ENCODE measurements at regions not wholly inside any gene's neighbourhood (a gene's known extent, or its start where the extent isn't known, plus 50 kb on each side); places are given as distances from the start of the nearest gene placed in this dataset.

DNA sequence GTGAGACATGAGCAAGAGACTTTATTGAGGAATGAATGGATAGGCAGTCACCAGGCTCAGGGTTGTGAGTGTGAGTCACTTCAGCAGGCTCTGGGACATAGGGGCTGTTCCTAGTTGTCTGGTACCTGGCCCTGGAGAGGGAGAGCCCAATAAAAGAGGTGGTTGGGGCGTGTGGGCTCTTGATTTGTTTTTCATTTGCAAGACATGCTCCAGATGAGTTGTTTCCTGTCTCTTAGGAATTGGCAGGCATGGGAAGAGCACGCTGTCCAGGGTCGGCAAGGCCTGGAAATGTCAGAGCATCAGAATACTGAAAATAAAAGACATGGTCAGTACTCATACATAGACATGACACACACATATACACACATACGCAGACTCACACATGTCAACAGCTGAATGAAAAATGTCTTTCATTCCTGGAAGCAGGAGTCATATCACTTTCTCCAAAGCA lies 166.3 kb upstream of the SULF2 start:
- Histone ChIP-seq H3K36me3 (no peaks in the 10 kb centered on the region), H3K4me3 (no peak overlapping the region), H3K4me1 (no peaks in the 10 kb centered on the region), H3K27ac (no peak overlapping the region), H3K9me3 (no peaks in the 10 kb centered on the region), H3K27me3 (no peaks in the 10 kb centered on the region)
- no peak for TF ChIP-seq CTCF (IDR thresholded peaks at IDR 0.05)
- TF ChIP-seq POLR2A (IDR thresholded peaks at IDR 0.05): no peak
- peak in 1 of 4 donors; percentile 42 for ATAC-seq
- DNase-seq: no peak
- intact Hi-C loops (cut with DNase I): no loop called here
- WGBS (ENCODE audit: insufficient coverage, low coverage, low lambda C conversion rate, missing lambda C conversion rate): 49% methylated on average over 4 of the region's 4 CpGs

DNA sequence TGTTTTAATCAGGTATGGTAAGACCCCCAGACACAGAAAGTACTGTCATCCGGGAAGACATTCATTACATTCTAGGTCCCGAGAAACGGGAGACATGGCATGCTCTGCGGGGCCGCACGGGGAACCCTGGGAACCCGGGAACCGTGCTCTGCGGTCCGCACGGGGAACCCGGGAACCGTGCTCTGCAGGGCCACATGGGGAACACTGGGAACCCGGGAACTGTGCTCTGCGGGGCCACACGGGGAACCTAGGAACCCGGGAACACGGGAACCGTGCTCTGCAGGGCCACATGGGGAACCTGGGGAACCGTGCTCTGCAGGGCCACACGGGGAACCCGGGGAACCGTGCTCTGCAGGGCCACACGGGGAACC lies 165.6 kb upstream of the SULF2 start:
- ATAC-seq: no peak
- intact Hi-C loops (cut with DNase I): no loop called here
- no peak overlapping the region for H3K27ac ChIP-seq
- no CpG with 5 or more reads among the region's 24 CpGs for WGBS (ENCODE audit: insufficient coverage, low coverage, low lambda C conversion rate, missing lambda C conversion rate)
- H3K36me3 ChIP-seq: no peaks in the 10 kb centered on the region
- TF ChIP-seq POLR2A (IDR thresholded peaks at IDR 0.05) (no peak), CTCF (IDR thresholded peaks at IDR 0.05) (no peak)
- H3K4me3 ChIP-seq: no peak overlapping the region
- H3K27me3 ChIP-seq: no peaks in the 10 kb centered on the region
- H3K4me1 ChIP-seq: no peaks in the 10 kb centered on the region
- DNase-seq: no peak
- no peaks in the 10 kb centered on the region for H3K9me3 ChIP-seq

DNA sequence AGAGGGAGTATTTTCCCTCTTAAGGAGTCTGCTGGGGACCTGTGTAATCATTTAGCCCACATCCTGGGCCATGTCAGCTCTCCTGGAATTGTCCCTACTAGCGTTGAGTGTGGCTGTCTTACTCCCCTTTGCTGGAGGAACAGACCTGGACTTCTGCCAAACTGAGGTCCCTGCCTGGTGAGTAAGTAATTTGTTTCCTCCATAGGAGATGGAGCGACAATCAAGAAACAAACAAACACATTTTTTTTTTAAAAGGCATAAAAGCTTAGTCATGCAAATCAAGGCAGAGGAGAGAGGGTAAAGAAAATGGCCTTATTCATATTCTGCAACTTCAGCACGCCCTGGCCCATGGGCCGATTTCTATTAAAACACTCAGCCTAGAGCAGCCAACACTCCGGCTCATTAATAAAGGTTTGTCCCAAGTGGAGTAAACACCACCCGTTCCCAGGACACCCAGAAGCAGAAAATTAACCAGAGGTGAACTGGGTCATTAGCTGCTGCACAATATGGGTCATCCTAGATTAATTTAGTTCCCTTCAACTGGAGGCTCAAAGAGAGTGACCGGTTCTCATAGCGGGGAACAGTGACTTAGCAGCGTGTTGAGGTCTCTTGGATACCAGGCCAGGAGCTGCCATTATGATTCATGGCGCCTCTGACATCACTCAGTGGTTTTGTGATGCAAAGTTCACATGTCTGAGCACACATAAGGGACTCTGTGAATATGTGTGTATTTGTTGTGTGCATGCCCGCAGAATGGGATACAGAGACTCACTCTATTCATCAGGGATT lies 165.0 kb upstream of the SULF2 start:
- TF ChIP-seq CTCF (IDR thresholded peaks at IDR 0.05): no peak
- no peak for TF ChIP-seq POLR2A (IDR thresholded peaks at IDR 0.05)
- 67% methylated on average over 9 of the region's 11 CpGs for WGBS (ENCODE audit: insufficient coverage, low coverage, low lambda C conversion rate, missing lambda C conversion rate)
- no peak for DNase-seq
- intact Hi-C loops (cut with DNase I): no loop called here
- Histone ChIP-seq H3K4me1 (no peaks in the 10 kb centered on the region), H3K9me3 (no peaks in the 10 kb centered on the region), H3K27me3 (no peaks in the 10 kb centered on the region), H3K27ac (no peak overlapping the region), H3K36me3 (no peaks in the 10 kb centered on the region), H3K4me3 (no peak overlapping the region)
- ATAC-seq: peak; percentile 36 to 72 (median 50)

DNA sequence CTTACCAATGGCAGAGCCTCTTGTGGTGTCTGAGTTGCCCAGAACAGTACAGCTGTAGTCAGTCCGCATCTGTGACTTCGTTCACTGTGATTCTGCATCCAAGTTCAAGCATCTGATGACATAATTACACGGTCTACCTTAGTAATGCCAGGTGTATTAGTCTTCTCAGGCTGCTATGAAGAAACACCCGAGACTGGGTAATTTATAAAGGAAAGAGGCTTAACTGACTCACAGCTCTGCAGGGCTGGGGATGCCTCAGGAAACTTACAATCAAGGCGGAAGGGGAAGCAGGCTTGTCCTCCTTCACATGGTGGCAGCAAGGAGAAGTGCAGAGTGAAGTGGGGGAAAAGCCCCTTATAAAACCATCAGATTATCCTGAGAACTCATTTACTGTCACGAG lies 163.9 kb upstream of the SULF2 start:
- intact Hi-C loops (cut with DNase I): no loop called here
- DNase-seq (no peak), ATAC-seq (no peak)
- H3K36me3 ChIP-seq: no peaks in the 10 kb centered on the region
- no peak for TF ChIP-seq CTCF (IDR thresholded peaks at IDR 0.05)
- no peaks in the 10 kb centered on the region for H3K4me1 ChIP-seq
- WGBS (ENCODE audit: insufficient coverage, low coverage, low lambda C conversion rate, missing lambda C conversion rate): 61% methylated on average over 6 of the region's 6 CpGs
- no peaks in the 10 kb centered on the region for H3K9me3 ChIP-seq
- no peak overlapping the region for H3K4me3 ChIP-seq
- H3K27ac ChIP-seq: no peak overlapping the region
- no peaks in the 10 kb centered on the region for H3K27me3 ChIP-seq

Data from right lobe of liver (tissue), 6 donors.